H9 (cell line): ENCODE measurements at regions not wholly inside any gene's neighbourhood (a gene's known extent, or its start where the extent isn't known, plus 50 kb on each side); places are given as distances from the start of the nearest gene placed in this dataset.

Source experiments
- DNase-seq: peaks from one replicate; pipeline ENCODE4 v3.0.0-alpha.2; 2017
- H2AFZ ChIP-seq: one replicate; pipeline ENCODE4 v1.6.1; 2013; ENCODE audit warnings: mild to moderate bottlenecking, low read length, control low read depth, moderate library complexity
- H2AK5ac ChIP-seq: 2 replicates; pipeline ENCODE4 v1.6.1; 2013; ENCODE audit warnings: low read length, control low read depth, mixed read lengths; ENCODE audit not compliant: insufficient read length
- H2BK120ac ChIP-seq: one replicate; pipeline ENCODE4 v1.6.1; 2013; ENCODE audit warnings: low read depth, mild to moderate bottlenecking, low read length, control low read depth, inconsistent platforms; ENCODE audit not compliant: poor library complexity, severe bottlenecking
- H2BK12ac ChIP-seq: 2 replicates; pipeline ENCODE4 v1.6.1; 2013; ENCODE audit warnings: low read length, control low read depth, mixed read lengths, low read depth; ENCODE audit not compliant: insufficient read length
- H2BK15ac ChIP-seq: 2 replicates; pipeline ENCODE4 v1.6.1; 2013; ENCODE audit warnings: low read depth, low read length, control low read depth
- H2BK20ac ChIP-seq: one replicate; pipeline ENCODE4 v1.6.1; 2013; ENCODE audit warnings: low read depth, mild to moderate bottlenecking, low read length, control low read depth, inconsistent platforms; ENCODE audit not compliant: poor library complexity, severe bottlenecking
- H2BK5ac ChIP-seq: 2 replicates; pipeline ENCODE4 v1.6.1; 2013; ENCODE audit warnings: low read length, control low read depth, mixed read lengths; ENCODE audit not compliant: insufficient read length
- H3K14ac ChIP-seq: 2 replicates; pipeline ENCODE4 v1.6.1; 2013; ENCODE audit warnings: low read length, control low read depth; ENCODE audit not compliant: insufficient read depth
- H3K18ac ChIP-seq: 2 replicates; pipeline ENCODE4 v1.6.1; 2013; ENCODE audit warnings: low read depth, mild to moderate bottlenecking, mixed read lengths, low read length, control low read depth; ENCODE audit not compliant: insufficient read length
- H3K23ac ChIP-seq: 2 replicates; pipeline ENCODE4 v1.6.1; 2013; ENCODE audit warnings: low read length, control low read depth, mixed read lengths, low read depth; ENCODE audit not compliant: insufficient read length
- H3K23me2 ChIP-seq: 2 replicates; pipeline ENCODE4 v1.6.1; 2013; ENCODE audit warnings: low read depth, mild to moderate bottlenecking, mixed read lengths, low read length, control low read depth; ENCODE audit not compliant: insufficient read length, poor library complexity, severe bottlenecking
- H3K27ac ChIP-seq: 2 replicates; pipeline ENCODE4 v1.5.1; 2013; ENCODE audit warnings: low read length, control low read depth, mixed read lengths, low read depth; ENCODE audit not compliant: insufficient read length
- H3K27me3 ChIP-seq: 2 replicates; pipeline ENCODE4 v1.6.1; 2013; ENCODE audit warnings: low read length, control low read depth, inconsistent platforms; ENCODE audit not compliant: insufficient read depth
- H3K4ac ChIP-seq: 2 replicates; pipeline ENCODE4 v1.6.1; 2013; ENCODE audit warnings: low read depth, mild to moderate bottlenecking, control low read depth, inconsistent platforms, low read length, moderate library complexity
- H3K4me1 ChIP-seq: 2 replicates; pipeline ENCODE4 v1.6.1; 2013; ENCODE audit warnings: low read length, control low read depth, inconsistent platforms; ENCODE audit not compliant: insufficient read depth
- H3K4me2 ChIP-seq: 2 replicates; pipeline ENCODE4 v1.6.1; 2013; ENCODE audit warnings: low read length, control low read depth, mixed read lengths; ENCODE audit not compliant: insufficient read length, insufficient read depth
- H3K56ac ChIP-seq: 2 replicates; pipeline ENCODE4 v1.6.1; 2013; ENCODE audit warnings: low read depth, mild to moderate bottlenecking, mixed read lengths, low read length, control low read depth; ENCODE audit not compliant: insufficient read length
- H3K79me1 ChIP-seq: 2 replicates; pipeline ENCODE4 v1.6.1; 2013; ENCODE audit warnings: low read depth, mild to moderate bottlenecking, moderate library complexity, low read length, control low read depth, inconsistent platforms; ENCODE audit not compliant: insufficient read depth, poor library complexity, severe bottlenecking
- H3K79me2 ChIP-seq: 2 replicates; pipeline ENCODE4 v1.6.1; 2013; ENCODE audit warnings: low read length, control low read depth, inconsistent platforms; ENCODE audit not compliant: insufficient read depth
- H3K9ac ChIP-seq: 2 replicates; pipeline ENCODE4 v1.6.1; 2013; ENCODE audit warnings: low read length, control low read depth, mixed read lengths; ENCODE audit not compliant: insufficient read length; ENCODE audit errors: extremely low read depth
- H3K9me3 ChIP-seq: one replicate; pipeline ENCODE4 v1.6.1; 2013; ENCODE audit warnings: low read depth, low read length, inconsistent platforms; ENCODE audit not compliant: control insufficient read depth
- H3T11ph ChIP-seq: one replicate; pipeline ENCODE4 v1.6.1; 2013; ENCODE audit warnings: mild to moderate bottlenecking, low read length, control low read depth, inconsistent platforms
- H4K20me1 ChIP-seq: one replicate; pipeline ENCODE4 v1.6.1; 2013; ENCODE audit not compliant: control insufficient read depth, insufficient read length, insufficient read depth
- H4K5ac ChIP-seq: 2 replicates; pipeline ENCODE4 v1.6.1; 2013; ENCODE audit warnings: low read depth, mild to moderate bottlenecking, mixed read lengths, low read length, control low read depth; ENCODE audit not compliant: insufficient read length
- H4K8ac ChIP-seq: replicated peaks from 2 replicates; pipeline ENCODE4 v1.6.1; 2013; ENCODE audit warnings: low read length, control low read depth, mixed read lengths, low read depth; ENCODE audit not compliant: insufficient read length
- H4K91ac ChIP-seq: 2 replicates; pipeline ENCODE4 v1.6.1; 2013; ENCODE audit warnings: low read depth, mild to moderate bottlenecking, moderate library complexity, mixed read lengths, low read length, control low read depth; ENCODE audit not compliant: insufficient read length
- H3K27ac Mint-ChIP-seq, 3 experiments: 2 replicates in 2 of 3; 3 replicates in 1 of 3; pipeline ENCODE4 v1.8.0; 2020 to 2021; ENCODE audit warnings: mixed read lengths in 3 of 3, mild to moderate bottlenecking in 1 of 3, moderate library complexity in 1 of 3
- H3K27me3 Mint-ChIP-seq: 2 replicates; pipeline ENCODE4 v1.8.0; 2021; ENCODE audit warnings: low read depth, mild to moderate bottlenecking, moderate library complexity, mixed read lengths
- H3K36me3 Mint-ChIP-seq, 3 experiments: 2 replicates in 2 of 3; 3 replicates in 1 of 3; pipeline ENCODE4 v1.8.0; 2020 to 2021; ENCODE audit warnings: low read depth in 3 of 3, mixed read lengths in 3 of 3; ENCODE audit not compliant: insufficient read depth in 1 of 3
- H3K4me1 Mint-ChIP-seq, 2 experiments: 2 replicates each; pipeline ENCODE4 v1.8.0; 2020; ENCODE audit warnings: mixed read lengths in 2 of 2
- H3K4me3 Mint-ChIP-seq, 2 experiments: 2 replicates in 1 of 2; 3 replicates in 1 of 2; pipeline ENCODE4 v1.8.0; 2020 to 2021; ENCODE audit warnings: mild to moderate bottlenecking in 2 of 2, mixed read lengths in 2 of 2, moderate library complexity in 1 of 2
- H3K9me3 Mint-ChIP-seq, 2 experiments: 2 replicates in 1 of 2; 3 replicates in 1 of 2; pipeline ENCODE4 v1.8.0; 2020; ENCODE audit warnings: mild to moderate bottlenecking in 2 of 2, mixed read lengths in 2 of 2, moderate library complexity in 1 of 2
- CTCF ChIP-seq: fragments of 200-600 bp; sonication (generic); conservative IDR thresholded peaks from 3 replicates; pipeline ENCODE4 v1.8.0; 2021; ENCODE audit warnings: antibody characterized with exemption, mild to moderate bottlenecking
- WGBS: extraction: QIAGEN DNeasy Blood & Tissue Kit; methylation state at CpG from one replicate; pipeline ENCODE4 v1.1.7; 2013; ENCODE audit warnings: missing lambda C conversion rate, low lambda C conversion rate, mixed read lengths; ENCODE audit not compliant: insufficient read length; ENCODE audit errors: extremely low coverage; 5-methylcytosine and 5-hydroxymethylcytosine counted together

DNA sequence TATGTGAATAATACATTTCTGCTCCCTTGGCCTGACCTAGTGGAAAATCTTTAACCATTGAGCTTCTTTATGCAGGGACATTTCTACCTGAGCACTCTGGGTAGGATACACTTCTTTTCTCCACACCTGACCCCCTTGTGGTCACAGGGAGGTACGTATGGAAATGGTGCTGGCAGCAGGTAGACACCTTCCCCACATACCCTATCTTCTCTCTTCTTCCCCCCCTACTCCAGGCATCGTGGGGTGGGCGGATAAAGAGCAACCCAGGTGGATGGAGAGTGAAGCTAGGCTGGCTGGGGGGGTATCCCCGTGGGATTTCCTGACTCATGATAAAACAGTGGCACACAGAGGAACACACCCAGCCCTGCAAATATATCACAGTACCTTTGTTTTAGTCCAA is 312.1 kb downstream of the ARRDC4 start:
- Mint-ChIP-seq H3K36me3 (no peaks in the 10 kb centered on the region; a peak in 1 of 7 replicates), H3K4me3 (no peak overlapping the region), H3K4me1 (no peaks in the 10 kb centered on the region), H3K27me3 (no peaks in the 10 kb centered on the region), H3K27ac (no peak overlapping the region), H3K9me3 (peaks cover 3 to 6% of the 10 kb centered on the region in 2 experiments; a peak in 4 of 5 replicates)
- Histone ChIP-seq H2AFZ (no peak overlapping the region), H3K4me1 (no peaks in the 10 kb centered on the region), H4K20me1 (no peaks in the 10 kb centered on the region), H3K14ac (no peak overlapping the region), H3K9ac (no peak overlapping the region), H4K5ac (no peak overlapping the region), H4K91ac (no peak overlapping the region), H3K23me2 (no peaks in the 10 kb centered on the region), H4K8ac (no peak overlapping the region), H3K79me1 (no peaks in the 10 kb centered on the region), H2BK15ac (no peak overlapping the region), H3T11ph (no peak overlapping the region), H2BK5ac (no peak overlapping the region), H2AK5ac (no peak overlapping the region), H3K56ac (no peak overlapping the region), H3K27me3 (no peaks in the 10 kb centered on the region), H2BK20ac (no peak overlapping the region), H3K18ac (no peak overlapping the region), H3K27ac (no peak overlapping the region), H3K9me3 (no peaks in the 10 kb centered on the region), H3K23ac (no peak overlapping the region), H2BK120ac (no peak overlapping the region), H3K79me2 (no peaks in the 10 kb centered on the region), H2BK12ac (no peak overlapping the region), H3K4me2 (no peak overlapping the region), H3K4ac (no peak overlapping the region)
- DNase-seq = no peak
- WGBS = no CpG with 5 or more reads among the region's 4 CpGs
- TF ChIP-seq CTCF = peak; percentile 56
